GM21825 (cell line): ENCODE measurements at regions not wholly inside any gene's neighbourhood (a gene's known extent, or its start where the extent isn't known, plus 50 kb on each side); places are given as distances from the start of the nearest gene placed in this dataset.

ENCODE experiments used
- ATAC-seq: cut with Tn5 transposase; IDR thresholded peaks from one replicate; pipeline ENCODE4 v1.9.1; 2021; ENCODE audit warnings: mild to moderate bottlenecking, moderate library complexity; ENCODE audit not compliant: unreplicated experiment

- no peak for ATAC-seq
Measured at GRCh38 chr13:73687087-73687486, 447.1 kb downstream of the KLF12 start.

- no peak for ATAC-seq
Measured at GRCh38 chr13:73684750-73685149, 449.5 kb downstream of the KLF12 start.

DNA sequence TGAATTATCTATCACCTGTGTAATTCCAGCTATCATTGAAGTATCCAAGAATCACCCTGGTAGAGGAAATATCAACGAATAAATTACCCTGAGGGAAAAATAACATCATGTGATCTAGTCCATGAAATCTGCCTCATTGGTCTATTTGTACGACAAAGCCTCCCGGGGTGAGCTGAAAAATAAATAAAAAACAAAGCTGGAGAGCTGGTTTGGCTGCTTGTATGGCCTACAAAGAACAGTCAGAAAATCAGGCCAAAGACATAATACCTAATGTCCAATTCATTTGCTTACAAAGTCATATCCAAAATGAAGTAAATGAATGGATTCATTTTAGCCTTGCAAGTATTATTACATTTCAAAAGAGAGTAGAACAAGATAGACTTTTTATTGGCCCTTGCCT lies 449.9 kb downstream of the KLF12 start:
- ATAC-seq, result no peak

DNA sequence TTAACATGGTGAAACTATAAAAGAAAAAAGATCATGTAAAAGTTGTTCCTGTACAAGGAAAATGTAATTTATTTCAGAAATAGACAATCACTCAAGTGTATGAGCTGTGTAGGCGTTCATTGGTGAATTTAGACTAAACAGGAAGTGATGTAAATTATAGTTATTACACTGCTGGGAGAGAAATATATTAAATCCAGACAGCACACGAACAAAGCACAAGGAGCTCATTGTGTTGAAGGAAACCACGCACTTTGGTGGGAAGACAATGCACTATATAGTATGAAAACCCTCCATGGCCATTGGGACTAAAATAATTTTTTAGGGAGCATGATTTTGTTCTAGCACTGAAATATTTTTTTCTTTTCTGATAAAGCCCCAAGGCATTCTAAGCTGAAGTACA lies 450.5 kb downstream of the KLF12 start:
- ATAC-seq, result no peak

- ATAC-seq, result no peak
Measured at GRCh38 chr13:73681779-73682178, 452.4 kb downstream of the KLF12 start.

DNA sequence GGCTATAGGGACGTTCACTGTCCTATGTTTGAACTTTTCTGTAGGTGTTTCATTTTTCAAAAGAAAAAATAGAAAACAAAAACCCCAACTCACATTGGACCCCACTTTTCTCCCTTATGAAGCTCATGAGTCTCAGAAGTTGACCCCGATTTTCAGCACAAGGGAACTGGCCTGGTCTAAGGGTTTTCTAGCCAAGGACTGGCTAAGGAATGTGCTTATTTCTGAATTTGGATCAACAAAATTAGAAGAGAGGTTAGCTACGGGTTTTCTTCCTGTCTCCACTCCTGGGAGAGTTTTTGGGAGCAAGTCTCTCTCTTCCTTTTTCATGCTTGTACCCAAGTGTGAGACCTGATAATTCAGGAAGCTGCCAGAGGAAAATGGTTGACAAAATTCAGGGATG lies 453.2 kb downstream of the KLF12 start:
- ATAC-seq, result no peak

DNA sequence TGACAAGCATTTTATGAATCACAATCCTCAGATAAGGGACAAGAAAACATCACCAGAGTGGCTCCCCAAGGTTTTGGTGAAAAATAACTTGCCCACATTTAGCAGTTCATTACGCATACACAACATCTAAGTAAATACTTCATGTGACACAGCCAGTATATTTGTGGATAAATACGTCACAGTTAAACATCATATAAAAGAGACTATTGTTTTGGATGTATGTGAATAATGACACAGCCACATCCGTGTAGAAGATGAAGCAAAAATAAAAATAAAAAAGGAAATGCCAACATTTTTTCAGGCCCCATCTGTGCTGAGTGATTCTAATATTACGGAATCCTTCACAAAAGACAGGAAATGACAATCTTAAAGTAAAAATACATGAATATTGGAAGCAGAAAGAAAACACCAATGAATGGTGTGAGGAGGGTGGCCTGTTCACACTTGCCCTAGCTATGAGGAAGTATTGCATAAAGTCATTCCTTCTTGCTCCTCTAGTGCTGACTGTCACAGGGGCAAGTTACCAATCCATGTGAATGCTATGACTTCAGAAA lies 457.1 kb downstream of the KLF12 start:
- no peak for ATAC-seq

- ATAC-seq, result no peak
Measured at GRCh38 chr13:73676550-73677047, 457.6 kb downstream of the KLF12 start.

DNA sequence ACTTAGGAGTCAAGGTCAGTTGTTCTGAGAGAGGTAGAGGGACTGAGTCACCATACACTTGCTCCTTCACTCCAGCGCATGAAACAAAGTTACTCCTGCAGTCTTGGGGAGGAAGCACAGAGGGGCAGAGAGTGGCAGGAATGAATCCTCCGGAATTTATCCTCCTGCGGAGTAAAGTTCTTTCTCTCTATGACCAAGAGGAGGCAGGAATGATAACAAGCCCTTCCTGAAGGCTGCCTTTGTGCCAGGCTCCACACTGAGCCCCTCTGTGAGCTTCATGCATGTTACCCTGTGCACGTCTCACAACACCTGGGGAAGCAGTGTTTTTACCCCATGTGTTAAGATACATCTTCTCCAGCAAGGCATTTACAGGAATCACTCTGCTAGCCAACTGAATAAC lies 458.4 kb downstream of the KLF12 start:
- ATAC-seq, result no peak

DNA sequence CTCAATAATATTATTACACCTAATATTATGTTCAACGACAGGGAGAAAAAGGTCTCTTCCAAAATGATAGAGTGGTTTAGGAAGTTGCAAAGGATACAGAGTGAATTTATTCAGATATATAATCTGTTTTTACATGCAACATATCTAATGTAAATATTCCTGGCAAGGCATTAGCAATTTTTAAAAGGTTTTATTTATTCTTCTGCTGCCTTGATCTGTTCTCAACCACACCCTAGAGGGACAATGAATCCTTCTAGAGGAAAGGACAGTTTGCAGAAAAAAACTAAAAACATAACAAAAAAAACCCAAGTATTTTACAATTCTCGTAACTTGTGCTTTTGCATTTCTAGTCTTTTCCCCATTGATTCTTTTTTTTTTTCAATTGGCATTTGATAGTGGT lies 459.6 kb downstream of the KLF12 start:
- no peak for ATAC-seq

GRCh38 chr13:73673931-73674330 lies 460.3 kb downstream of the KLF12 start:
- no peak for ATAC-seq

- no peak for ATAC-seq
Measured at GRCh38 chr13:73672492-73672891, 461.7 kb downstream of the KLF12 start.

GRCh38 chr13:73671732-73672131 lies 462.5 kb downstream of the KLF12 start:
- no peak for ATAC-seq

- no peak for ATAC-seq
Measured at GRCh38 chr13:73671011-73671410, 463.2 kb downstream of the KLF12 start.

DNA sequence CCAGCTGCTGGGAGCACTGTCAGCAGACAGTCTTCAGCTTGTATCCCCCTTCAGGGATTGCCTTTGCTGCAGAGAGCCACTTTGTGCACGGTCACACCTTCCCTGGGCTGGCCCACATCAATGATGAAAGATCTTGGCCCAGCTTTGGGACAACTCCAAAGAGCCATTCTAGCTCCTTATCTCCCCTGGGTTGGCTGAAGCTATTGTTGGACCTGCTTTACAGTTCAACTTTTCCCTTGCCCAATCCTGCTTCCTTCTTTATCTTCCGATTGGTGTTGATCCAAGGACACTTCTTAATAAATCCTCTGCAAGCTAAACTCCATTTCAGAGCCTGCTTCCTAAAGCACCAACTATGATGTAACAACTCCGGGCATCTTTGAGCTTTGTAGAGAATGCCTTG lies 466.4 kb downstream of the KLF12 start:
- ATAC-seq, result no peak

DNA sequence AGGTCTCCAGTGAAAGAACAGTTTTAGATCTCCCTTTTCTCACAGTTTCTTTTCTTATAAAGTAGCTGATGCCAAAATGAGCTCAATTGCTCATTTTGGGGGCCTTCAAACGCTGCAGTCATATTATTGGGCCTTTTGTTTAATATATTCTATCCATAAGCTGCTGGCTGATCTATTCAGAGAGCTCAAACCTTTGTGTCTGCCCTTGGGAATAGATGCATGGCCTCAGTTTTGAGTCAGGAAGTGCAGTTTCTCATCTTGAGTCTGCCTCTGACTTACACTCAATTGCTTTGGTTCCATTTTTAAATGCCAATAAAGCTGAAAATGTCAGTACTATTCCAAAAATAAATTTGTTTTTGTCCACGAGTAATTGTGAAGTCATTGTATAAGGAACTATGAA lies 468.9 kb downstream of the KLF12 start:
- no peak for ATAC-seq

DNA sequence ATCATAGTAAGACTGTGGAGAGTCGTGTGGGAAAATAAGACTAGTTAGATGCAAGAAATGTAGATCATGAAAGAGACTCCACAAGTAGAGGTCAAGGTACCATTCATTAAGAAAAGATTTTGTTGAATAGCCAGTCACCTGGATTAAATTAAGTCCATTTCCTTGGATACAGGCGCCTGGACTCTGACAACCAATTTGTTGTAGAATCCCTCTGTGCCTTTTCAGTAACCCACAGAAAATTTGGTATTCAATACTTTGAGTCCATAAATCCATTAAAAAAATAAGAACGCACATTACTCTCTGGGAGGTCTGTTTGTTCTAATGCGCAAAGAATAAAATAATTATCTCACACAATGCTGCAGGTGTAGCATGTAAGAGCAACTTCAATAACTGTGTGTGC lies 469.4 kb downstream of the KLF12 start:
- ATAC-seq, result no peak

DNA sequence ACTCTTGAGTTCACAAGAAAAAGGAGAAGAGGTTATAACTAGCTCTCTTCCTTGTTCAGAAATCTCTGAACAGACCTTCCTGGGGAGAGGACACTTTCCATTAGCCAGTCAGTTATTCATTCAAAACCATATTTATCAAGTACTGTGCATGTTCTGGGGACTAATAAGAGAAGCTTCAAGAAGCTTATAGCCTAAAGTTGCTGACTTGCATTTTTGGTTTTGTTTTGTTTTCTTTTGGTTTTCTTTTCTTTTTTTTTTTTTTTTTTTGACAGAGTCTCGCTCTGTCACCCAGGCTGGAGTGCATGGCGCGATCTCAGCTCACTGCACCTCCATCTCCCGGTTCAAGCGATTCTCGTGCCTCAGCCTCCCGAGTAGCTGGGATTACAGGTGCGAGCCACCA lies 471.4 kb downstream of the KLF12 start:
- ATAC-seq, result no peak

DNA sequence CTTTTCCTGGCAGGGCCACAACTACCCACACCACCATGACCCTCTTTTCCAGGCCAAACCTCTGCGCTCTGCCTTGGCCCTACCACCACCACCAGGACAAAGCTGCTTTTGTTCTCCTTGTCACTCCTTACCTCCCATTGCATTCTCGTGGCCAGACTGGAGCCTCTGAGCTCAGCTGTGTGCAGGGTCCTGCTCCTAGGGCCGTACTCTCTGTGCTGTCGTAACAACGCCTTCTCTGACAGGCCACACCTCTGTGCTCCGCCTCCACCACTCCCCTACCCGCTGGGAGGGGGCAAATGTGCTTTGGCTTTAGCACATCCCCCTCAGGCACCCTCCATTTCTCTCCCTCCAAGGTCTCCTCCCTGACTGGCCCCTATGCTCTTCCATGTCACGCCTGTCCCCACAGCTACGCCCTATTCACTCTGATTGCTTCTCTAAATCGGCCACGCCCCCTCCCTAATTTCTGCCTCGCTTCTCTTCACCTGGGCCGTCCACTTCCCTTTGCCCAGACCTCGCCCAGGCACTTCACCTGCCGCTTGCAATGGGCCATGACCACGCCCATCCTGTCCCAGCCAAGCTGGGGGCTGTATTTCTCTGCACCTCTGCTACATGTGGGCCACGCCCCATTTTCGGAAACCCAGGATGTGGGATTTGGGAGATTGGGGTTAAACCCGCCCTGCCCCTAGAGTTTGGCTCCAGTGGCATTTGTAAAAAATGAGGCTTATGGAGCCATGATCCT lies 472.3 kb downstream of the KLF12 start:
- no peak for ATAC-seq

DNA sequence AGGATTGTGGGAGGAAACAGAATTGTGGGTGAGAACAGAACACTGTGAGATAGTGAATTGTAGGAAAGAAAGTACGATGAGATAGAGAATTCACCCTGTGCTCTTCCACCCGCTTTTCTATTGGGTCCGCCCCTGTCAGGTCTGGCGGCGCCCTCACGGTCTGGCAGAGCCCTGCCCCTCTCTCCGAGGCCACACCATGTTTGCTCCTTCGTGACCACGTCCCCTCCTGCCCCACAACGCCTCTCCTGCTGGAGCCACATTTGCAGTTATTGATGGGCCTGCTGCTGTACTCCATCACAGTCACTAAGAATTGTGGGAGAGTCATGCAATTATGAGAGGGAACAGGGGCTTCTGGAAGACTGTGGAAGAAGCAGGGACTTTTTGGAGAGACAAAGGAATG lies 473.1 kb downstream of the KLF12 start:
- ATAC-seq, result no peak

- ATAC-seq, result no peak
Measured at GRCh38 chr13:73658639-73659038, 475.6 kb downstream of the KLF12 start.

GRCh38 chr13:73657821-73658540 lies 476.2 kb downstream of the KLF12 start:
- no peak for ATAC-seq
